RPMI8226 (cell line): ENCODE measurements at regions not wholly inside any gene's neighbourhood (a gene's known extent, or its start where the extent isn't known, plus 50 kb on each side); places are given as distances from the start of the nearest gene placed in this dataset.

ENCODE experiments used
- DNase-seq: peaks from one replicate; pipeline ENCODE4 v3.0.0-alpha.2; 2015

GRCh38 chr11:45471266-45471665 lies 185.1 kb upstream of the SYT13 start:
- DNase-seq = no peak

- no peak for DNase-seq
These were observed 184.6 kb upstream of the SYT13 start for GRCh38 chr11:45470794-45471167.

GRCh38 chr11:45470151-45470793 lies 184.1 kb upstream of the SYT13 start:
- no peak for DNase-seq

GRCh38 chr11:45468267-45468856 lies 182.2 kb upstream of the SYT13 start:
- DNase-seq = no peak

- DNase-seq = no peak
These were observed 177.4 kb upstream of the SYT13 start for GRCh38 chr11:45463541-45463940.

GRCh38 chr11:45461514-45461913 lies 175.4 kb upstream of the SYT13 start:
- DNase-seq = no peak

- DNase-seq = no peak
These were observed 173.3 kb upstream of the SYT13 start for GRCh38 chr11:45459491-45459890.

- DNase-seq = no peak
These were observed 172.1 kb upstream of the SYT13 start for GRCh38 chr11:45458269-45458668.

- DNase-seq = no peak
These were observed 171.5 kb upstream of the SYT13 start for GRCh38 chr11:45457649-45458048.

GRCh38 chr11:45456686-45457085 lies 170.5 kb upstream of the SYT13 start:
- no peak for DNase-seq

GRCh38 chr11:45455536-45455935 lies 169.4 kb upstream of the SYT13 start:
- DNase-seq = no peak

GRCh38 chr11:45454917-45455401 lies 168.8 kb upstream of the SYT13 start:
- DNase-seq = no peak

GRCh38 chr11:45453721-45454120 lies 167.6 kb upstream of the SYT13 start:
- DNase-seq = no peak

GRCh38 chr11:45451766-45452440 lies 165.8 kb upstream of the SYT13 start:
- no peak for DNase-seq

- DNase-seq = no peak
These were observed 164.0 kb upstream of the SYT13 start for GRCh38 chr11:45450189-45450588.

- no peak for DNase-seq
These were observed 163.0 kb upstream of the SYT13 start for GRCh38 chr11:45449036-45449601.

GRCh38 chr11:45448561-45448960 lies 162.4 kb upstream of the SYT13 start:
- no peak for DNase-seq

- DNase-seq = no peak
These were observed 160.9 kb upstream of the SYT13 start for GRCh38 chr11:45446998-45447397.

- DNase-seq = no peak
These were observed 160.3 kb upstream of the SYT13 start for GRCh38 chr11:45446434-45446833.

- DNase-seq = no peak
These were observed 158.7 kb upstream of the SYT13 start for GRCh38 chr11:45444796-45445195.

GRCh38 chr11:45440111-45440510 lies 154.0 kb upstream of the SYT13 start:
- DNase-seq = no peak

- no peak for DNase-seq
These were observed 150.8 kb upstream of the SYT13 start for GRCh38 chr11:45436966-45437365.

GRCh38 chr11:45436118-45436517 lies 150.0 kb upstream of the SYT13 start:
- no peak for DNase-seq

- DNase-seq = no peak
These were observed 149.6 kb upstream of the SYT13 start for GRCh38 chr11:45435706-45436105.
